ENCODE measurements at regions not wholly inside any gene's neighbourhood (a gene's known extent, or its start where the extent isn't known, plus 50 kb on each side); places are given as distances from the start of the nearest gene placed in this dataset.

DNA sequence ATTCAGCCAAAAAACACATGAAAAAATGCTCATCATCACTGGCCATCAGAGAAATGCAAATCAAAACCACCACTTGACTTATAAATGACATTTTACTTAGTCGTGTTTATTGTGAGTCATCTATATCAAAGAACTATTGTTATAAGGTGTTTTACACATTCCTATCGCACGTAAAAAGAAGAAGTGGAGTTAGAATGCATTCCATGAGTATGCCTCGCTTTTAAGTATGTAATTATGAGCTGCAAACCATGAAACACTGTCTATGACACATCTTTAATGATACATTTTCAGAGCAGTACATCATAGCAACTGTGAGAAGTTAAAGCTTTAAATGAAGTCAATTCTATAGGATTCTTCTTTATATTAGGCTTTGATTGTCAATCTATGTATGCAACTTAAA lies 614.3 kb upstream of the ADAMTS5 start:
- no peak overlapping the region for H3K4me2 ChIP-seq (ENCODE audit: insufficient read depth, low read length)
- no peak overlapping the region for H3K4me3 ChIP-seq (replicated peaks in 1 of 3; ENCODE audit: insufficient read depth in 1 of 3, low read depth in 1 of 3, low read length in 3 of 3)
- dilution Hi-C loops (cut with MboI; ENCODE audit: extremely low pct_ligation_motif_present, low sequenced_read_pairs) (no loop called here), intact Hi-C loops (cut with micrococcal nuclease) (no loop called here)
- no peak overlapping the region for H3K27ac ChIP-seq (ENCODE audit: insufficient read depth, low read depth, low read length)
- ChIA-PET POLR2A (no interaction called here), CTCF (no interaction called here)
- no peak overlapping the region for H3K9ac ChIP-seq (replicated peaks; ENCODE audit: extremely low read depth, insufficient read depth, low read length)
- H3K27me3 ChIP-seq (ENCODE audit: control insufficient read depth in 2 of 2, insufficient read depth in 2 of 2, low read length in 2 of 2), result no peaks in the 10 kb centered on the region
- TF ChIP-seq POLR2A (IDR thresholded peaks at IDR 0.05; ENCODE audit: low read depth, low read length), result no peak
- no peak for TF ChIP-seq JUN (IDR thresholded peaks at IDR 0.05; ENCODE audit: borderline replicate concordance, insufficient read depth, insufficient read length, low read depth)
- H2AFZ ChIP-seq (ENCODE audit: low read depth, low read length), result no peak overlapping the region
- no peaks in the 10 kb centered on the region for H4K20me1 ChIP-seq (replicated peaks; ENCODE audit: control insufficient read depth, extremely low read depth, insufficient read depth, low read length)
- H3K4me1 ChIP-seq (ENCODE audit: control insufficient read depth, extremely low read depth, insufficient read depth, low read length), result no peaks in the 10 kb centered on the region
- H3K9me3 ChIP-seq (replicated peaks; ENCODE audit: control insufficient read depth, insufficient read depth, low read length), result no peaks in the 10 kb centered on the region
- no TSS peak for BruUV-seq (replicated peaks)
- H3K79me2 ChIP-seq (ENCODE audit: control insufficient read depth, insufficient read depth, low read length), result no peaks in the 10 kb centered on the region
- no peak for FAIRE-seq
- no peaks in the 10 kb centered on the region for H3K9me1 ChIP-seq (replicated peaks; ENCODE audit: control insufficient read depth, extremely low read depth, insufficient read depth, low read length)
- no peak for DNase-seq (ENCODE audit: low read depth, low spot score)
- no peaks in the 10 kb centered on the region for H3K36me3 ChIP-seq (ENCODE audit: control insufficient read depth in 2 of 2, extremely low read depth in 1 of 2, insufficient read depth in 2 of 2, low read length in 2 of 2)

DNA sequence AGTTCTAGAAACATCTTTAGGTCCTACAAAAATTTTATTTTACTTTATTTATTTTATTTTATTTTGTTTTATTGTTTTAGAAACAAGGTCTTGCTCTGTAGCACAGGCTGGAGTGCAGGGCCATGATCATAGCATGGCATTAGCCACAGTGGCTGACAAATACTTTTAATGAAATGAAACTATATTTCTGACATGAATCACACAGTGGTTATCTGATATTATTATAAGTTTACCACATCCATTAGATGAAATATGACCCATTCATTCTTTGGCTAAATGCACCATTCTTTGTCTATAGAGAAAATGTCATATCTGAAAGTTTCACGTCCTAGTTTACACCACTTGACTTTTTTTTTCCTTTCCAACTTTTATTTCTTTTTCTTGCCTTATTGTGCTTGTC lies 613.4 kb upstream of the ADAMTS5 start:
- Histone ChIP-seq H3K9me3 (replicated peaks; ENCODE audit: control insufficient read depth, insufficient read depth, low read length) (no peaks in the 10 kb centered on the region), H4K20me1 (replicated peaks; ENCODE audit: control insufficient read depth, extremely low read depth, insufficient read depth, low read length) (no peaks in the 10 kb centered on the region), H2AFZ (ENCODE audit: low read depth, low read length) (no peak overlapping the region), H3K4me3 (replicated peaks in 1 of 3; ENCODE audit: insufficient read depth in 1 of 3, low read depth in 1 of 3, low read length in 3 of 3) (no peak overlapping the region), H3K27ac (ENCODE audit: insufficient read depth, low read depth, low read length) (no peak overlapping the region), H3K4me1 (ENCODE audit: control insufficient read depth, extremely low read depth, insufficient read depth, low read length) (no peaks in the 10 kb centered on the region), H3K9ac (replicated peaks; ENCODE audit: extremely low read depth, insufficient read depth, low read length) (no peak overlapping the region), H3K4me2 (ENCODE audit: insufficient read depth, low read length) (no peak overlapping the region), H3K9me1 (replicated peaks; ENCODE audit: control insufficient read depth, extremely low read depth, insufficient read depth, low read length) (no peaks in the 10 kb centered on the region), H3K27me3 (ENCODE audit: control insufficient read depth in 2 of 2, insufficient read depth in 2 of 2, low read length in 2 of 2) (no peaks in the 10 kb centered on the region), H3K79me2 (ENCODE audit: control insufficient read depth, insufficient read depth, low read length) (no peaks in the 10 kb centered on the region), H3K36me3 (ENCODE audit: control insufficient read depth in 2 of 2, extremely low read depth in 1 of 2, insufficient read depth in 2 of 2, low read length in 2 of 2) (no peaks in the 10 kb centered on the region)
- ChIA-PET POLR2A (no interaction called here), CTCF (interaction anchor here (1.7 kb wide), 1 partner anchor 10 kb away, joined by 3 read pairs; no protein-coding TSS in a partner anchor)
- no peak for FAIRE-seq
- BruUV-seq (replicated peaks), result no TSS peak
- TF ChIP-seq JUN (IDR thresholded peaks at IDR 0.05; ENCODE audit: borderline replicate concordance, insufficient read depth, insufficient read length, low read depth) (no peak), POLR2AphosphoS5 (IDR thresholded peaks at IDR 0.05; ENCODE audit: insufficient read depth, low read depth, low read length) (no peak), GATA2 (IDR thresholded peaks at IDR 0.05; ENCODE audit: insufficient read depth, insufficient read length, low read depth, low read length) (no peak), EZH2 (IDR thresholded peaks at IDR 0.05; ENCODE audit: borderline replicate concordance, low read depth, low read length, severe bottlenecking) (no peak), MYC (IDR thresholded peaks at IDR 0.05; ENCODE audit: low read depth, low read length) (no peak), POLR2A (IDR thresholded peaks at IDR 0.05; ENCODE audit: low read depth, low read length) (no peak)
- TF ChIP-seq, protein P1, sequence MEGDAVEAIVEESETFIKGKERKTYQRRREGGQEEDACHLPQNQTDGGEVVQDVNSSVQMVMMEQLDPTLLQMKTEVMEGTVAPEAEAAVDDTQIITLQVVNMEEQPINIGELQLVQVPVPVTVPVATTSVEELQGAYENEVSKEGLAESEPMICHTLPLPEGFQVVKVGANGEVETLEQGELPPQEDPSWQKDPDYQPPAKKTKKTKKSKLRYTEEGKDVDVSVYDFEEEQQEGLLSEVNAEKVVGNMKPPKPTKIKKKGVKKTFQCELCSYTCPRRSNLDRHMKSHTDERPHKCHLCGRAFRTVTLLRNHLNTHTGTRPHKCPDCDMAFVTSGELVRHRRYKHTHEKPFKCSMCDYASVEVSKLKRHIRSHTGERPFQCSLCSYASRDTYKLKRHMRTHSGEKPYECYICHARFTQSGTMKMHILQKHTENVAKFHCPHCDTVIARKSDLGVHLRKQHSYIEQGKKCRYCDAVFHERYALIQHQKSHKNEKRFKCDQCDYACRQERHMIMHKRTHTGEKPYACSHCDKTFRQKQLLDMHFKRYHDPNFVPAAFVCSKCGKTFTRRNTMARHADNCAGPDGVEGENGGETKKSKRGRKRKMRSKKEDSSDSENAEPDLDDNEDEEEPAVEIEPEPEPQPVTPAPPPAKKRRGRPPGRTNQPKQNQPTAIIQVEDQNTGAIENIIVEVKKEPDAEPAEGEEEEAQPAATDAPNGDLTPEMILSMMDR (IDR thresholded peaks at IDR 0.05; ENCODE audit: extremely low read depth in 1 of 2, insufficient read depth in 1 of 2, low read depth in 1 of 2, low read length in 2 of 2), result no peak
- intact Hi-C loops (cut with micrococcal nuclease) (no loop called here), dilution Hi-C loops (cut with MboI; ENCODE audit: extremely low pct_ligation_motif_present, low sequenced_read_pairs) (no loop called here)
- DNase-seq (ENCODE audit: low read depth, low spot score), result no peak
